IMR-90 (cell line): ENCODE measurements at regions not wholly inside any gene's neighbourhood (a gene's known extent, or its start where the extent isn't known, plus 50 kb on each side); places are given as distances from the start of the nearest gene placed in this dataset.

Experiments used
- ATAC-seq: fragments of 200-7000 bp; cut with Tn5 transposase; 2 replicates; pipeline ENCODE4 v1.9.1; 2020; ENCODE audit warnings: low read depth, mild to moderate bottlenecking, moderate library complexity
- BruUV-seq: library from RNA; stranded (reverse); fragments of 400-500 nt; replicated peaks from 2 replicates; lab custom pipeline; 2021; lab: Mats Ljungman, UMichigan
- CTCF ChIA-PET: fragments of 300-600 bp; formaldehyde crosslinking; extraction: SDS; loops from one replicate; lab custom pipeline; 2021; ENCODE audit warnings: antibody characterized with exemption; lab: Yijun Ruan, JAX
- POLR2A ChIA-PET: fragments of 300-600 bp; sonication (Branson Sonifier 250); formaldehyde crosslinking; loops from one replicate; lab custom pipeline; 2022; ENCODE audit warnings: antibody characterized with exemption; ENCODE audit not compliant: unreplicated experiment; lab: Charles Lee
- DNase-seq: peaks from one replicate; pipeline ENCODE4 v3.0.0; 2013
- H2AFZ ChIP-seq: replicated peaks from 2 replicates; pipeline ENCODE3; 2013; ENCODE audit warnings: low read length, mild to moderate bottlenecking; ENCODE audit not compliant: poor library complexity
- H2AK5ac ChIP-seq: 2 replicates; pipeline ENCODE4 v1.6.1; 2013; ENCODE audit warnings: low read depth, low read length, inconsistent platforms
- H2AK9ac ChIP-seq: replicated peaks from 2 replicates; pipeline ENCODE3; 2013; ENCODE audit warnings: mild to moderate bottlenecking, low read depth, low read length, moderate library complexity; ENCODE audit not compliant: poor library complexity
- H2BK120ac ChIP-seq: 2 replicates; pipeline ENCODE4 v1.6.1; 2013; ENCODE audit warnings: low read depth, low read length, inconsistent platforms
- H2BK15ac ChIP-seq: 3 replicates; pipeline ENCODE4 v1.6.1; 2013; ENCODE audit warnings: low read depth, low read length, inconsistent platforms
- H2BK20ac ChIP-seq: 2 replicates; pipeline ENCODE4 v1.6.1; 2013; ENCODE audit warnings: low read depth, mild to moderate bottlenecking, inconsistent platforms, low read length, moderate library complexity
- H2BK5ac ChIP-seq: 2 replicates; pipeline ENCODE4 v1.6.1; 2013; ENCODE audit warnings: mild to moderate bottlenecking, low read depth, low read length, inconsistent platforms; ENCODE audit not compliant: poor library complexity, severe bottlenecking
- H3K14ac ChIP-seq: replicated peaks from 2 replicates; pipeline ENCODE4 v1.6.1; 2013; ENCODE audit warnings: low read depth, low read length, inconsistent platforms
- H3K18ac ChIP-seq: 2 replicates; pipeline ENCODE4 v1.6.1; 2013; ENCODE audit warnings: low read depth, low read length, control low read depth
- H3K23ac ChIP-seq: 2 replicates; pipeline ENCODE4 v1.6.1; 2013; ENCODE audit warnings: low read depth, low read length, inconsistent platforms
- H3K27ac ChIP-seq: 2 replicates; pipeline ENCODE4 v1.5.1; 2013; ENCODE audit warnings: mild to moderate bottlenecking, control low read depth, low read length; ENCODE audit not compliant: insufficient read depth
- H3K27me3 ChIP-seq: 2 replicates; pipeline ENCODE4 v1.6.1; 2013; ENCODE audit warnings: low read length; ENCODE audit not compliant: control insufficient read depth, insufficient read depth
- H3K36me3 ChIP-seq: 2 replicates; pipeline ENCODE4 v1.6.1; 2013; ENCODE audit warnings: low read length, mixed read lengths; ENCODE audit not compliant: control insufficient read depth, insufficient read depth
- H3K4ac ChIP-seq: 2 replicates; pipeline ENCODE4 v1.6.1; 2013; ENCODE audit warnings: low read depth, low read length, inconsistent platforms
- H3K4me1 ChIP-seq: 2 replicates; pipeline ENCODE4 v1.6.1; 2013; ENCODE audit warnings: low read length, mixed read lengths; ENCODE audit not compliant: control insufficient read depth, insufficient read depth
- H3K4me2 ChIP-seq: 2 replicates; pipeline ENCODE4 v1.6.1; 2013; ENCODE audit warnings: low read depth, mild to moderate bottlenecking, control low read depth, low read length, moderate library complexity
- H3K4me3 ChIP-seq: 2 replicates; pipeline ENCODE4 v1.5.1; 2013; ENCODE audit warnings: low read depth, mild to moderate bottlenecking, control low read depth, low read length, moderate library complexity; ENCODE audit not compliant: insufficient read depth
- H3K56ac ChIP-seq: 2 replicates; pipeline ENCODE4 v1.6.1; 2013; ENCODE audit warnings: low read length, inconsistent platforms; ENCODE audit not compliant: insufficient read depth; ENCODE audit errors: extremely low read depth
- H3K79me1 ChIP-seq, 2 experiments: 2 replicates each; pipeline ENCODE4 v1.6.1; 2013; ENCODE audit warnings: low read length in 2 of 2, inconsistent platforms in 1 of 2, low read depth in 1 of 2
- H3K9ac ChIP-seq: 2 replicates; pipeline ENCODE4 v1.6.1; 2013; ENCODE audit warnings: low read depth, low read length, control low read depth
- H3K9me1 ChIP-seq: 2 replicates; pipeline ENCODE4 v1.6.1; 2013; ENCODE audit warnings: low read length, inconsistent platforms; ENCODE audit not compliant: insufficient read depth
- H3K9me3 ChIP-seq: 2 replicates; pipeline ENCODE4 v1.6.1; 2013; ENCODE audit warnings: low read length; ENCODE audit not compliant: control insufficient read depth, insufficient read depth
- H4K20me1 ChIP-seq: 2 replicates; pipeline ENCODE4 v1.6.1; 2013; ENCODE audit warnings: low read length, inconsistent platforms; ENCODE audit not compliant: insufficient read depth
- H4K5ac ChIP-seq: 2 replicates; pipeline ENCODE4 v1.6.1; 2013; ENCODE audit warnings: mild to moderate bottlenecking, low read depth, low read length, control low read depth
- H4K8ac ChIP-seq, 2 experiments: 2 replicates each; pipeline ENCODE4 v1.6.1; 2013; ENCODE audit warnings: low read depth in 2 of 2, low read length in 2 of 2, control low read depth in 1 of 2, inconsistent platforms in 1 of 2
- H4K91ac ChIP-seq: 2 replicates; pipeline ENCODE4 v1.6.1; 2013; ENCODE audit warnings: low read depth, low read length, inconsistent platforms; ENCODE audit not compliant: insufficient read depth
- BHLHE40 ChIP-seq: fragments of 150-350 bp; IDR thresholded peaks from 2 replicates; pipeline ENCODE4 v1.6.1; 2016; ENCODE audit warnings: mild to moderate bottlenecking, low read depth, low read length
- CEBPB ChIP-seq: IDR thresholded peaks from 2 replicates; pipeline ENCODE4 v1.6.1; 2012; ENCODE audit warnings: low read depth, low read length, improper control_type of control experiment
- CHD1 ChIP-seq: IDR thresholded peaks from 2 replicates; pipeline ENCODE4 v1.6.1; 2012; ENCODE audit warnings: low read depth, low read length, improper control_type of control experiment
- CTCF ChIP-seq: conservative IDR thresholded peaks from 2 replicates; pipeline ENCODE4 v1.5.1; 2012; ENCODE audit warnings: mild to moderate bottlenecking, low read depth, low read length, improper control_type of control experiment
- FOS ChIP-seq: fragments of 150-350 bp; IDR thresholded peaks from 2 replicates; pipeline ENCODE4 v1.6.1; 2016; ENCODE audit warnings: low read depth, low read length
- MAFK ChIP-seq: IDR thresholded peaks from 2 replicates; pipeline ENCODE4 v1.6.1; 2012; ENCODE audit warnings: low read depth, low read length, improper control_type of control experiment
- MAZ ChIP-seq: IDR thresholded peaks from 2 replicates; pipeline ENCODE4 v1.6.1; 2012; ENCODE audit warnings: low read depth, mild to moderate bottlenecking, low read length, improper control_type of control experiment, moderate library complexity, borderline replicate concordance
- MXI1 ChIP-seq: IDR thresholded peaks from 2 replicates; pipeline ENCODE4 v1.6.1; 2012; ENCODE audit warnings: low read depth, mild to moderate bottlenecking, low read length, moderate library complexity, borderline replicate concordance
- NFE2L2 ChIP-seq: fragments of 150-350 bp; IDR thresholded peaks from 2 replicates; pipeline ENCODE4 v1.6.1; 2016; ENCODE audit warnings: low read depth, mild to moderate bottlenecking, low read length
- POLR2A ChIP-seq: IDR thresholded peaks from 2 replicates; pipeline ENCODE4 v1.6.1; 2012; ENCODE audit warnings: mild to moderate bottlenecking, low read depth, low read length
- RAD21 ChIP-seq: IDR thresholded peaks from 2 replicates; pipeline ENCODE4 v1.6.1; 2012; ENCODE audit warnings: low read length, improper control_type of control experiment
- RCOR1 ChIP-seq: IDR thresholded peaks from 2 replicates; pipeline ENCODE4 v1.6.1; 2012; ENCODE audit warnings: mild to moderate bottlenecking, low read length, improper control_type of control experiment; ENCODE audit not compliant: insufficient replicate concordance
- RFX5 ChIP-seq: IDR thresholded peaks from 2 replicates; pipeline ENCODE4 v1.8.0; 2012; ENCODE audit warnings: low read depth, mild to moderate bottlenecking, low read length, moderate library complexity
- SMC3 ChIP-seq: fragments of 150-350 bp; IDR thresholded peaks from 2 replicates; pipeline ENCODE4 v1.6.1; 2016; ENCODE audit warnings: low read depth, mild to moderate bottlenecking, antibody characterized with exemption, low read length, moderate library complexity
- WGBS, 2 experiments: methylation state at CpG; one replicate each; pipeline versions ENCODE4 v1.1.5 to v1.1.7; 2013; ENCODE audit warnings: missing lambda C conversion rate in 2 of 2; ENCODE audit not compliant: insufficient read length in 1 of 2; ENCODE audit errors: extremely low coverage in 2 of 2; 5-methylcytosine and 5-hydroxymethylcytosine counted together
- dilution Hi-C: fragments of 300-500 bp; cut with HindIII; formaldehyde crosslinking; loops from one replicate; pipeline ENCODE4 v1.14.3; 2018; ENCODE audit warnings: low sequenced_read_pairs; ENCODE audit not compliant: unreplicated experiment
- in situ Hi-C: fragments of 300-500 bp; cut with MboI; formaldehyde crosslinking; loops from 3 replicates; pipeline ENCODE4 v1.14.3; 2019; ENCODE audit warnings: low sequenced_read_pairs, inconsistent platforms, mixed read lengths
- intact Hi-C: fragments of 100-400 bp; cut with micrococcal nuclease; formaldehyde crosslinking; loops from 2 replicates; pipeline ENCODE4 v1.10.0; 2022
- TF ChIP-seq, protein P1 (sequence below): fragments of 150-350 bp; IDR thresholded peaks from 2 replicates; pipeline ENCODE4 v1.6.1; 2016; ENCODE audit warnings: low read depth, mild to moderate bottlenecking, low read length, moderate library complexity, borderline replicate concordance
- TF ChIP-seq, protein P2 (sequence below): fragments of 150-350 bp; IDR thresholded peaks from 2 replicates; pipeline ENCODE4 v1.6.1; 2017; ENCODE audit warnings: mild to moderate bottlenecking, antibody characterized with exemption, low read length, low read depth

DNA sequence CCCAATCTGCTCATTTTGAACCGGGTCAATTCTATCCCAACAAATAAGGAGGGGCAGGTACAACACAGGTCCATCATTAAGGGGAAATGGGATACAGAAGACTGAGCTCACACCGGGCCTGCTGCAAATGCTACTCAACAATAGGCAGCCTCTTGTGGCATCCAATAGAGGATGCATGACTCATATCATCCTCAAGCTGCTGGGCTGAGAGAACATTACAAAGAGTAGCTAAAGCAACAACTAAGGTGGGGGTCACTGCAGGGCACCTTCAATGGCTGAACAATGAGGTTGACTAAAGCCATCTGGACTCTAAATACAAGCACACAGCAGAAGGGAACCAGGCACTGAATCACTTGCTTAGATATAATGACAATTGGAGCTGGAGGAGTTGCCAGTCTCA, 130.1 kb upstream of the SYN3 start:
- no peak overlapping the region for H4K8ac ChIP-seq
- H3K27me3 ChIP-seq: no peaks in the 10 kb centered on the region
- in situ Hi-C loops (no loop called here), intact Hi-C loops (no loop called here), dilution Hi-C loops (no loop called here)
- no peak overlapping the region for H3K56ac ChIP-seq
- H3K4me2 ChIP-seq: no peak overlapping the region
- H4K91ac ChIP-seq: no peak overlapping the region
- TF ChIP-seq RCOR1 (no peak), MAFK (no peak), MXI1 (no peak), NFE2L2 (no peak), POLR2A (no peak), SMC3 (no peak), FOS (no peak), CEBPB (no peak), BHLHE40 (no peak), RFX5 (no peak), CTCF (no peak), CHD1 (no peak), MAZ (no peak), RAD21 (no peak)
- TF ChIP-seq, protein P1, sequence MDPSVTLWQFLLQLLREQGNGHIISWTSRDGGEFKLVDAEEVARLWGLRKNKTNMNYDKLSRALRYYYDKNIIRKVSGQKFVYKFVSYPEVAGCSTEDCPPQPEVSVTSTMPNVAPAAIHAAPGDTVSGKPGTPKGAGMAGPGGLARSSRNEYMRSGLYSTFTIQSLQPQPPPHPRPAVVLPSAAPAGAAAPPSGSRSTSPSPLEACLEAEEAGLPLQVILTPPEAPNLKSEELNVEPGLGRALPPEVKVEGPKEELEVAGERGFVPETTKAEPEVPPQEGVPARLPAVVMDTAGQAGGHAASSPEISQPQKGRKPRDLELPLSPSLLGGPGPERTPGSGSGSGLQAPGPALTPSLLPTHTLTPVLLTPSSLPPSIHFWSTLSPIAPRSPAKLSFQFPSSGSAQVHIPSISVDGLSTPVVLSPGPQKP: no peak
- TF ChIP-seq, protein P2, sequence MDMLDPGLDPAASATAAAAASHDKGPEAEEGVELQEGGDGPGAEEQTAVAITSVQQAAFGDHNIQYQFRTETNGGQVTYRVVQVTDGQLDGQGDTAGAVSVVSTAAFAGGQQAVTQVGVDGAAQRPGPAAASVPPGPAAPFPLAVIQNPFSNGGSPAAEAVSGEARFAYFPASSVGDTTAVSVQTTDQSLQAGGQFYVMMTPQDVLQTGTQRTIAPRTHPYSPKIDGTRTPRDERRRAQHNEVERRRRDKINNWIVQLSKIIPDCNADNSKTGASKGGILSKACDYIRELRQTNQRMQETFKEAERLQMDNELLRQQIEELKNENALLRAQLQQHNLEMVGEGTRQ: no peak
- H3K9me1 ChIP-seq: no peaks in the 10 kb centered on the region
- H3K4me3 ChIP-seq: no peak overlapping the region
- H3K4ac ChIP-seq: no peak overlapping the region
- H2AK9ac ChIP-seq: no peak overlapping the region
- H3K79me1 ChIP-seq: no peaks in the 10 kb centered on the region
- H3K27ac ChIP-seq: no peak overlapping the region
- no peak for ATAC-seq
- no peaks in the 10 kb centered on the region for H3K4me1 ChIP-seq
- no peak overlapping the region for H3K18ac ChIP-seq
- no peak overlapping the region for H2BK20ac ChIP-seq
- no peak overlapping the region for H2AFZ ChIP-seq
- no peak for DNase-seq
- no peak overlapping the region for H2BK5ac ChIP-seq
- H4K5ac ChIP-seq: no peak overlapping the region
- BruUV-seq: no TSS peak
- H3K9me3 ChIP-seq: no peaks in the 10 kb centered on the region
- no peak overlapping the region for H2AK5ac ChIP-seq
- no peaks in the 10 kb centered on the region for H4K20me1 ChIP-seq
- CTCF ChIA-PET: no interaction called here
- no peak overlapping the region for H2BK15ac ChIP-seq
- H2BK120ac ChIP-seq: no peak overlapping the region
- H3K36me3 ChIP-seq: no peaks in the 10 kb centered on the region
- H3K23ac ChIP-seq: no peak overlapping the region
- no CpG with 5 or more reads among the region's 2 CpGs for WGBS, 2 experiments
- H3K14ac ChIP-seq: no peak overlapping the region
- H3K9ac ChIP-seq: no peak overlapping the region
- POLR2A ChIA-PET: no interaction called here
